ENCODE measurements at regions not wholly inside any gene's neighbourhood (a gene's known extent, or its start where the extent isn't known, plus 50 kb on each side); places are given as distances from the start of the nearest gene placed in this dataset.

DNA sequence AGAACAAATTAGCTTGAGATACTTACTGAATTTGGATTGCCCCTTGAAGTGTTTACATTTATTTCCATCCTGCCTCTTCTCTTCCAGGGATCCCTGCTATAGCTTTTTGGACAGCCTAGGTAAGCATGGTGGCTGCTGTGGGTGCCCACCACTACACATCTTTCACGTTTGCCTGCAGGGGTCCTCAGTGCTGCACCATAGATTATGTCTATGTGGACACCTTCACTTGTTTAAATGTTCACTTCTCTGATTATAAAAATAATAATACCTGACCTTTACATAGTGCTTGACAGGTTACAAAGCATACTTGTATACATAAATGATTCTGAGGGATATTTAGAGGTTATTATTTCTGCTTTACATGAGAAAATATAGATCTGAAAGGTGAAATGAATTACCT, 67.9 kb upstream of the SLC4A4 start:
- no peak for DNase-seq
- Histone ChIP-seq H3K4me3 (no peak overlapping the region), H3K36me3 (no peaks in the 10 kb centered on the region), H3K27me3 (no peaks in the 10 kb centered on the region), H3K9me3 (no peaks in the 10 kb centered on the region), H3K27ac (no peak overlapping the region), H3K4me1 (no peaks in the 10 kb centered on the region)
- no peak for TF ChIP-seq POLR2AphosphoS5 (IDR thresholded peaks at IDR 0.05)
- TF ChIP-seq, protein P1, sequence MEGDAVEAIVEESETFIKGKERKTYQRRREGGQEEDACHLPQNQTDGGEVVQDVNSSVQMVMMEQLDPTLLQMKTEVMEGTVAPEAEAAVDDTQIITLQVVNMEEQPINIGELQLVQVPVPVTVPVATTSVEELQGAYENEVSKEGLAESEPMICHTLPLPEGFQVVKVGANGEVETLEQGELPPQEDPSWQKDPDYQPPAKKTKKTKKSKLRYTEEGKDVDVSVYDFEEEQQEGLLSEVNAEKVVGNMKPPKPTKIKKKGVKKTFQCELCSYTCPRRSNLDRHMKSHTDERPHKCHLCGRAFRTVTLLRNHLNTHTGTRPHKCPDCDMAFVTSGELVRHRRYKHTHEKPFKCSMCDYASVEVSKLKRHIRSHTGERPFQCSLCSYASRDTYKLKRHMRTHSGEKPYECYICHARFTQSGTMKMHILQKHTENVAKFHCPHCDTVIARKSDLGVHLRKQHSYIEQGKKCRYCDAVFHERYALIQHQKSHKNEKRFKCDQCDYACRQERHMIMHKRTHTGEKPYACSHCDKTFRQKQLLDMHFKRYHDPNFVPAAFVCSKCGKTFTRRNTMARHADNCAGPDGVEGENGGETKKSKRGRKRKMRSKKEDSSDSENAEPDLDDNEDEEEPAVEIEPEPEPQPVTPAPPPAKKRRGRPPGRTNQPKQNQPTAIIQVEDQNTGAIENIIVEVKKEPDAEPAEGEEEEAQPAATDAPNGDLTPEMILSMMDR (IDR thresholded peaks at IDR 0.05), result no peak
- intact Hi-C loops (cut with DNase I), result no loop called here
- WGBS, 2 donors, result 28 to 32% methylated on average over 1 of the region's 1 CpG

DNA sequence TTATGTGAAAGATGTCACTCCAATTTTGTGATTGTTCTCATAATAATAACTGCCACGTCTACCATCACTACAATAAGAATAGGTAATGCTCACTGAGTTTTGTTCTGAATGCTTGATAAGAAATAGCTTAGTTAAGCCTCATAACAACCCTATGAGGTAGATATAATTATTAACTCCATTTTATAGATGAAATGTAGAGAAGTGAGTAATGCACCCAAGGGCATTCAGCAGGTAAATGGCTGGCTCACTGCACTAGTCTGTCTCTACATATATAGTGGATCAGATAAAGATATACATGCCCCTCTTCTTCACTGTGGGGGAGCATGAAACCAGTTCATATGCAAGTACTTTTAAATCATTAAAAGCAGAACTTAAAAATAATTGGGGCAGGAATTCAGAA, 65.8 kb upstream of the SLC4A4 start:
- no peaks in the 10 kb centered on the region for H3K4me1 ChIP-seq
- H3K36me3 ChIP-seq, result no peaks in the 10 kb centered on the region
- DNase-seq, result no peak
- no peak overlapping the region for H3K4me3 ChIP-seq
- H3K9me3 ChIP-seq, result no peaks in the 10 kb centered on the region
- intact Hi-C loops (cut with DNase I), result no loop called here
- 83 to 94% methylated on average over 1 of the region's 1 CpG for WGBS, 2 donors
- no peaks in the 10 kb centered on the region for H3K27me3 ChIP-seq
- TF ChIP-seq POLR2AphosphoS5 (IDR thresholded peaks at IDR 0.05) (no peak), POLR2A (IDR thresholded peaks at IDR 0.05) (no peak)
- no peak overlapping the region for H3K27ac ChIP-seq

DNA sequence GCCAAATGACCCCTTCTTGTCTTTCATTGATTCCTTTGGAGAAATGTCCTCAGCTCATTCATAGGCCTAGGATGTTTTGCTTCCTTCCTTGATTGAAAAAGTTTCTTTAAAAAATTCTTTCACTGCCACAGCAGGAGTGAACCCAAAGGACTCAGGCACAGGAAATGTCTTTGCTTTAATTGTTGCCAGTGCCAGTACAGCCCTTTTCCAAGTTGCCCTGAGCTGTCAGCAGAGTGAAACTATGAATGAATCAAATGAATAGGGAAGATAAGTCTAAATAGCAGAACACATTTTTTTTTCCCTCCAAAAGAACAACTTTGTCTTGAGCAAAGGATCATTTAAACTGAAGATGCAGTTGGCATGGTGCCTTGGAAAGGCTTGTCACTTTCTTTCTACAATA, 63.8 kb upstream of the SLC4A4 start:
- intact Hi-C loops (cut with DNase I), result no loop called here
- Histone ChIP-seq H3K27ac (no peak overlapping the region), H3K4me1 (no peaks in the 10 kb centered on the region), H3K9me3 (no peaks in the 10 kb centered on the region), H3K36me3 (no peaks in the 10 kb centered on the region), H3K4me3 (no peak overlapping the region), H3K27me3 (no peaks in the 10 kb centered on the region)
- no peak for DNase-seq
- TF ChIP-seq POLR2AphosphoS5 (IDR thresholded peaks at IDR 0.05) (no peak), POLR2A (IDR thresholded peaks at IDR 0.05) (no peak), EP300 (IDR thresholded peaks at IDR 0.05) (no peak)
- TF ChIP-seq, protein P1 (IDR thresholded peaks at IDR 0.05), result no peak

DNA sequence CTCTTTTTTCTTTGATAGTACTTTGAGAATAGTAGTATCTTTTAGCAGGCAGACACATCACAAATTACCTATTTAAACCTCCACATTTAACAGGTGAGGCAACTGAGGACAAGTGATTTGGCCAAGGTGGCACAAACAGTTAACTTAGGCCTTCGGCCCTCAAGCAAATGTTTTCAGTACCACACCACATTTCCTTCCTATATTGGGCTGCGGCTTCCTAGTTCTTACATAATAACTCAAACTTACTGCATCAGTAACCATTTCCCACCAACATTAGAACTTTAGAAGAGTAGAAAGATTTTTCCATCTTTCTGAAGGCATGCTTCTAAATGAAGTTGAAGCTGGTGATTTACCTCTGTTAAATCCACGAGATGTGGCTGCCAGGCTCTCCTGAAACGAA, 63.2 kb upstream of the SLC4A4 start:
- intact Hi-C loops (cut with DNase I), result no loop called here
- Histone ChIP-seq H3K4me3 (no peak overlapping the region), H3K36me3 (no peaks in the 10 kb centered on the region), H3K27ac (no peak overlapping the region), H3K4me1 (no peaks in the 10 kb centered on the region), H3K27me3 (no peaks in the 10 kb centered on the region), H3K9me3 (no peaks in the 10 kb centered on the region)
- WGBS, 2 donors, result 41 to 73% methylated on average over 4 of the region's 4 CpGs
- TF ChIP-seq, protein P1 (IDR thresholded peaks at IDR 0.05), result no peak
- no peak for TF ChIP-seq POLR2AphosphoS5 (IDR thresholded peaks at IDR 0.05)
- no peak for TF ChIP-seq POLR2A (IDR thresholded peaks at IDR 0.05)
- no peak for DNase-seq

DNA sequence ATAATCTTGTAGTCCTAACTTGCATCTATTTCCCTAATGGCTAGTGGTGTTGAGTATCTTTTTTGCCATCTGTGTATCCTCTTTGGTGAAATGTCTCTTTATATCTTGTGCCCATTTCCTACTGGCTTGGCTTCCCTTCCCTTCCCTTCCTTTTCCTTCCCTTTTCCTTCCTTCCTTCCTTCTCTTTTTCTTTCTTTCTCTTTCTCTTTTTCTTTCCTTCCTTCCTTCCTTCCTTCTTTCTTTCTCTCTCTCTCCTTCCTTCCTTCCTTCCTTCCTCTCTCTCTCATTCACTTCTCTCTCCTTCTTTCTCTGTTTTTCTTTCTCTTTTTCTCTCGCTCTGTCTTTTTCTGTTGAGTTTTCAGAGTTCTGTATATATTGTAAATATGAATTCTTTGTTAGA, 61.5 kb upstream of the SLC4A4 start:
- Histone ChIP-seq H3K27ac (no peak overlapping the region), H3K27me3 (no peaks in the 10 kb centered on the region), H3K36me3 (no peaks in the 10 kb centered on the region), H3K4me1 (no peaks in the 10 kb centered on the region), H3K9me3 (no peaks in the 10 kb centered on the region), H3K4me3 (no peak overlapping the region)
- TF ChIP-seq, protein P1 (IDR thresholded peaks at IDR 0.05), result no peak
- TF ChIP-seq POLR2AphosphoS5 (IDR thresholded peaks at IDR 0.05) (no peak), POLR2A (IDR thresholded peaks at IDR 0.05) (no peak), EP300 (IDR thresholded peaks at IDR 0.05) (no peak)
- WGBS, 2 donors, result 89 to 97% methylated on average over 1 of the region's 1 CpG
- intact Hi-C loops (cut with DNase I), result no loop called here
- DNase-seq, result no peak
